WTC11 (cell line): ENCODE measurements at regions not wholly inside any gene's neighbourhood (a gene's known extent, or its start where the extent isn't known, plus 50 kb on each side); places are given as distances from the start of the nearest gene placed in this dataset.

Source experiments
- JUN ChIP-seq: sonication (generic); formaldehyde crosslinking; IDR thresholded peaks from 2 replicates; pipeline ENCODE4 v1.8.0; 2023; ENCODE audit warnings: mild to moderate bottlenecking, missing genetic modification reagents
- TEAD1 ChIP-seq: sonication (generic); formaldehyde crosslinking; IDR thresholded peaks from 2 replicates; pipeline ENCODE4 v1.8.0; 2022; ENCODE audit warnings: mild to moderate bottlenecking, missing genetic modification reagents
- ZNF232 ChIP-seq: sonication (generic); formaldehyde crosslinking; IDR thresholded peaks from 2 replicates; pipeline ENCODE4 v1.8.0; 2022; ENCODE audit warnings: mild to moderate bottlenecking, missing genetic modification reagents
- TF ChIP-seq, protein P1 (sequence below): fragments of 200-600 bp; IDR thresholded peaks from 2 replicates; pipeline ENCODE4 v1.8.0; 2022; ENCODE audit warnings: antibody characterized with exemption
- TF ChIP-seq, protein P2 (sequence below): sonication (generic); formaldehyde crosslinking; IDR thresholded peaks from 2 replicates; pipeline ENCODE4 v1.8.1; 2022; ENCODE audit warnings: mild to moderate bottlenecking, moderate library complexity, missing genetic modification reagents
- TF ChIP-seq, protein P3 (sequence below): sonication (generic); formaldehyde crosslinking; IDR thresholded peaks from 2 replicates; pipeline ENCODE4 v1.8.0; 2023; ENCODE audit warnings: missing genetic modification reagents

DNA sequence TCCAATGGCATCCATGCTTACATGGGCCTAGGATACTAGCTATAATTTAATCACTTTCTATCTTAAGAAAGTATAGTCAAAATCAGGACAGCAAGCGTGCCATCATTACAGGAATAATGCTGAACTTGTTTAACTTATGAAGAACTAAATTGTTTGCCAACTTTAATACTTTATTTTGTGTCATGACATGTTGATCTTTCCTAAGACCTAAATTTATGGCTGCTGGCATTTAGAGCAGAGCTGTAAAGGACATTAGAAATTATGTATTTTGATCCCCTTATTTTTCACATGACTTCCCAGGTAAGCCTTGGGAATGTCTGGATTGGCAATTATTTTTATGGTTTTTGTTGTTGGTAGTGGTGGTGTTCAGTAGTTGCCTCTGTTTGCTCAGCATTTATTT lies 920.3 kb upstream of the GOT2 start:
- TF ChIP-seq, protein P1, sequence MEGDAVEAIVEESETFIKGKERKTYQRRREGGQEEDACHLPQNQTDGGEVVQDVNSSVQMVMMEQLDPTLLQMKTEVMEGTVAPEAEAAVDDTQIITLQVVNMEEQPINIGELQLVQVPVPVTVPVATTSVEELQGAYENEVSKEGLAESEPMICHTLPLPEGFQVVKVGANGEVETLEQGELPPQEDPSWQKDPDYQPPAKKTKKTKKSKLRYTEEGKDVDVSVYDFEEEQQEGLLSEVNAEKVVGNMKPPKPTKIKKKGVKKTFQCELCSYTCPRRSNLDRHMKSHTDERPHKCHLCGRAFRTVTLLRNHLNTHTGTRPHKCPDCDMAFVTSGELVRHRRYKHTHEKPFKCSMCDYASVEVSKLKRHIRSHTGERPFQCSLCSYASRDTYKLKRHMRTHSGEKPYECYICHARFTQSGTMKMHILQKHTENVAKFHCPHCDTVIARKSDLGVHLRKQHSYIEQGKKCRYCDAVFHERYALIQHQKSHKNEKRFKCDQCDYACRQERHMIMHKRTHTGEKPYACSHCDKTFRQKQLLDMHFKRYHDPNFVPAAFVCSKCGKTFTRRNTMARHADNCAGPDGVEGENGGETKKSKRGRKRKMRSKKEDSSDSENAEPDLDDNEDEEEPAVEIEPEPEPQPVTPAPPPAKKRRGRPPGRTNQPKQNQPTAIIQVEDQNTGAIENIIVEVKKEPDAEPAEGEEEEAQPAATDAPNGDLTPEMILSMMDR = no peak
- TF ChIP-seq, protein P2, sequence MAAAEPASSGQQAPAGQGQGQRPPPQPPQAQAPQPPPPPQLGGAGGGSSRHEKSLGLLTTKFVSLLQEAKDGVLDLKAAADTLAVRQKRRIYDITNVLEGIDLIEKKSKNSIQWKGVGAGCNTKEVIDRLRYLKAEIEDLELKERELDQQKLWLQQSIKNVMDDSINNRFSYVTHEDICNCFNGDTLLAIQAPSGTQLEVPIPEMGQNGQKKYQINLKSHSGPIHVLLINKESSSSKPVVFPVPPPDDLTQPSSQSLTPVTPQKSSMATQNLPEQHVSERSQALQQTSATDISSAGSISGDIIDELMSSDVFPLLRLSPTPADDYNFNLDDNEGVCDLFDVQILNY (CRISPR knock-in tag) = no peak
- TF ChIP-seq, protein P3, sequence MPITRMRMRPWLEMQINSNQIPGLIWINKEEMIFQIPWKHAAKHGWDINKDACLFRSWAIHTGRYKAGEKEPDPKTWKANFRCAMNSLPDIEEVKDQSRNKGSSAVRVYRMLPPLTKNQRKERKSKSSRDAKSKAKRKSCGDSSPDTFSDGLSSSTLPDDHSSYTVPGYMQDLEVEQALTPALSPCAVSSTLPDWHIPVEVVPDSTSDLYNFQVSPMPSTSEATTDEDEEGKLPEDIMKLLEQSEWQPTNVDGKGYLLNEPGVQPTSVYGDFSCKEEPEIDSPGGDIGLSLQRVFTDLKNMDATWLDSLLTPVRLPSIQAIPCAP = no peak
- no peak for TF ChIP-seq TEAD1 (CRISPR knock-in tag)
- TF ChIP-seq ZNF232 (CRISPR knock-in tag) = no peak
- no peak for TF ChIP-seq JUN
